ENCODE measurements at regions not wholly inside any gene's neighbourhood (a gene's known extent, or its start where the extent isn't known, plus 50 kb on each side); places are given as distances from the start of the nearest gene placed in this dataset.
"Not testable (repeated sequence)": the region's sequence is repeated elsewhere in the genome, so short reads cannot be mapped to it uniquely, and the experiment has no call there.

- no peak for DNase-seq (ENCODE audit: low read depth)
Measured at GRCh38 chr10:114708084-114708483, 50.0 kb upstream of the ABLIM1 start.

DNA sequence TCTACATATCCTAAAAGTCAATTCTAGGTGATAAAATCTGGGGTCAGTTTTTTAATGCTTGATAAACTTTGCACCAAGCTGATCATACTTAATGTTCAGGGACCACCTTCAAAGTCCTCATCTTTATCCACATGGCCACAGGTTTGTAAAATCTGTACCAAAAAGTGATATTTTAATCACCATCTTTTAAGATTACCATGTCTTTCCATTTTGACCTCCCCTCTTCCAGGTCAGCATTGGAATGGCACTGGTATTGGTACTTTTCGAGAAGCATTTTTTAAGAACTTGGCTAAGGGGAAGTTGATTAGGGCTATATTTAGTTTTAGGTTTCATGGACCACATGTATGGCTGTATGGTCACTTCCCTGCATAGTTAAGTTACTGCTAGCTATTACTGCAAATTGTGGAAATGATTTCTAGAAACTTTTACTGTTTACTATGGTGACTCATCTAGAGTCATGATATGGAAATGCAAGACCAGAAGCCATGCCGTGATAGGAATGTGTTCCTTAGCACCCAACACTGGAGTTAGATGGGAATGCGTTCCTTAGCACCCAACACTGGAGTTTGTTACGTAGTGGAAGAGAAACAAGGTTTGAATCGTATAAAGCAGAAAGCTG lies 50.8 kb upstream of the ABLIM1 start:
- peak; percentile 57 for DNase-seq (ENCODE audit: low read depth)

GRCh38 chr10:114709984-114710383 lies 51.9 kb upstream of the ABLIM1 start:
- DNase-seq (ENCODE audit: low read depth), result no peak

DNA sequence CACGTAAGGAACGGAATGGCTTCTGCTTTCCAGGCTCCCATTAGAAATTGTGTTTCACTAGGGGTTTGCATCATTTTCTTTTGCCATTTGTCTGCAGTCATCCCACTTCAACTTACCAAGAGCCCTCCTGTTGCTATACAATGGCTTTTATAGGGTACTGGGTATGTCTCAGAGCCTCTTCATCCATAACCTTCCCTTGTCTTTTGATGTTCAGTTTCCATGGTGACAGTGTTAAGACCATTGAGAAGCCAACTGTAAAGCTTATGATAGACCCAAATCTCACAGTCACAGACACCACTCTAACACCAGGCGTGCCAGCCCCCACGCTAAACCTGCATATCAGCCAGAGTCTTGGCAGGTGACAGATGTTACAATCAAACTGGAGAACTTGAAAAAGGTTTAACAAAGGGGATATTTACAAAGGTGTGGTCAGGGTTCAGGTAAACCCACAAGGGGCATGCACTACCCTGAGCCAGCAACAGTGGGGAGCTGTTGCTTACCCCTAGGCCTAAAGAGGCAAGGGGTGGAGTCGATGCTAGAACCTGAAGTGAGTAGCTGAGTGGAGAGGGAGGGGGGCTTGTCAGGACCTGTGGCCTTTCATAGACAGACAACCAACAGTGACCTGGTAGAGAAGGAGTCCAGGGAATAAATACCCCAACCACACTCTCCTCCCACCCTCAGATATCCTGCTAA lies 53.2 kb upstream of the ABLIM1 start:
- DNase-seq (ENCODE audit: low read depth), result no peak

DNA sequence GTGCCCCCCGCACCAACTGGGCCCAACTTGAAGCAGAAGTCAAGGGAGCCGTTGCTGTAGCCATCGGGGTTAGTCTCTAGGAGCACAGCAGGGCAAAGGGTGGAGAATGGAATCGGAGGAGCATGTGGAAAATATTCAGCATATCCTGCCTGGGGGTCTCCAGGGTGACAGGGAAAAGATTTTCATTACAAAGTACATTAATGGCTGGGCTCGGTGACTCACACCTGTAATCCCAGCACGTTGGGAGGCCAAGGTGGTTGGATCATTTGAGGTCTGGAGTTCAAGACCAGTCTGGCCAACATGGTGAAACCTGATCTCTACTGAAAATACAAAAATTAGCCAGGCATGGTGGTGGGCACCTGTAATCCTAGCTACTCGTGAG lies 53.8 kb upstream of the ABLIM1 start:
- DNase-seq (ENCODE audit: low read depth), result no peak

GRCh38 chr10:114713525-114714090 lies 55.5 kb upstream of the ABLIM1 start:
- no peak for DNase-seq (ENCODE audit: low read depth)

- DNase-seq (ENCODE audit: low read depth), result peak; percentile 42
Measured at GRCh38 chr10:114714281-114714741, 56.2 kb upstream of the ABLIM1 start.

- DNase-seq (ENCODE audit: low read depth), result peak; percentile 40
Measured at GRCh38 chr10:114715171-114715670, 57.1 kb upstream of the ABLIM1 start.

DNA sequence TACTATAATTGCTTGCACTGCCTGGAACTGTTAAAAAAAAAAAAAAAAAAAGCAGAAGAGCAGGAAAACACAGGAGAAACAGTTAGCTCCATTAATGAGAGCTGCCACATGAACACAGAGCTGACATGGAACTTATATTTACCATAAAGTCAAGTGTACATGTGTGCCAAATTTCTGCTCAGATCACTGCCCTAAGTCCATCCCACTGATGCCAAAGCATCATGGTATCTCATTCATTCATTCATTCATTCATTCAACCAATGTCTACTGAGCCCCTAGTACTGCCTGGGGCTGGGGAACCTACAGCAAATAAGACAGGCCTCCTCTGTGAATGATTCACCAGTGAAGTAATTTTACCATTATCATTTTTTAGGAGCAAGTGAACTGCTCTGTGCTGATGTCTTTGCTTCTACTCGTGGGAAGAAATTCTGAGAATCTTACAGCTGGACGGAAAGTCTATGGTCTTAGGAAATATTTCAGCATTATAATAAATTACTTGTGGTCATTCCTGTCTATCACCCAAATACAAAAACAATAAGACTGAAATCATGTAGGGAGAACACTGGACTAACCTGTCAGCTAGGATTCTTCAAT lies 58.8 kb upstream of the ABLIM1 start:
- no peak for DNase-seq (ENCODE audit: low read depth)

- not testable (repeated sequence) for DNase-seq (ENCODE audit: low read depth)
Measured at GRCh38 chr10:114717881-114718280, 59.8 kb upstream of the ABLIM1 start.

GRCh38 chr10:114718374-114718773 lies 60.3 kb upstream of the ABLIM1 start:
- DNase-seq (ENCODE audit: low read depth), result no peak

DNA sequence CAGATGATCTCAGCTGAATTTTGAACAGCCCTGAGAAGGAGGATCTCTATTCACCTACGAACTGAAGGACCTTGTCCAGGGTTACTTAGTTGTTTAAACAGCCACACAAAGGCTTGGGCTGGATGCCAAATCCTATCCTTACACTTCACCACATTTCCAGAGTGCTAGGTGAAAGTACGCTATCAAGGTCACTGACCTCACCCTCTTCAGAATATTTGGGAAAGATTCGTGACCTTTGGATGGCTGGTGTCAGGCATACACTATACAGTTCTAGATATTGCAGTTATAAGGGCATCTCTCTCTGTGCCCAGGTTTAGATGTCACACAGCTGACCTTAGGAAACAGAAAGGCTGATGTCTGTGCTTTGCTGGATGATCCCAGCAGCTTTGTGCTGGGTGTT lies 61.2 kb upstream of the ABLIM1 start:
- DNase-seq (ENCODE audit: low read depth), result no peak

GRCh38 chr10:114720023-114720422 lies 61.9 kb upstream of the ABLIM1 start:
- DNase-seq (ENCODE audit: low read depth), result not testable (repeated sequence)

GRCh38 chr10:114720685-114721278 lies 62.7 kb upstream of the ABLIM1 start:
- DNase-seq (ENCODE audit: low read depth), result no peak

- not testable (repeated sequence) for DNase-seq (ENCODE audit: low read depth)
Measured at GRCh38 chr10:114722136-114722535, 64.1 kb upstream of the ABLIM1 start.

GRCh38 chr10:114723361-114723760 lies 65.3 kb upstream of the ABLIM1 start:
- no peak for DNase-seq (ENCODE audit: low read depth)

- no peak for DNase-seq (ENCODE audit: low read depth)
Measured at GRCh38 chr10:114723991-114724715, 66.1 kb upstream of the ABLIM1 start.

- no peak for DNase-seq (ENCODE audit: low read depth)
Measured at GRCh38 chr10:114724716-114725106, 66.6 kb upstream of the ABLIM1 start.

DNA sequence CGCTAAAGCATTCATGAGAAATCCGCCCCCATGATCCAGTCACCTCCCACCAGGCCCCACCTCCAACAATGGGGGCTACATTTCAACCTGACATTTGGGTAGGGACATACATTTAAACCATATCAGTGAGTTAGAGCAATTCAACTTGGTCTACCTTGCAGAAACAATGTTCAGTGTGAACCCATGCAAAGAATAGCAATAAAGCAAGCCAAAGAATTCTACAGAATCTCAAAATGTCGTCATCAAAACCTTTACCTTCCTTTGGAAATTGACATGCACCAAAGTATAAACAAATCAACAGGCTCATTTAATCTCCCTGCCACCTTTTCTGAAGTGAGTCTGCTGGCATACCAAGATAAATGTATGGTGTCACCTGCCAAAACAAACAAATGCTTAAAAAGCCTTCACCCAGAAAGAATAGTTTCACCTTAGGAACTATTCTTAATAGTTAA lies 68.8 kb upstream of the ABLIM1 start:
- no peak for DNase-seq (ENCODE audit: low read depth)

DNA sequence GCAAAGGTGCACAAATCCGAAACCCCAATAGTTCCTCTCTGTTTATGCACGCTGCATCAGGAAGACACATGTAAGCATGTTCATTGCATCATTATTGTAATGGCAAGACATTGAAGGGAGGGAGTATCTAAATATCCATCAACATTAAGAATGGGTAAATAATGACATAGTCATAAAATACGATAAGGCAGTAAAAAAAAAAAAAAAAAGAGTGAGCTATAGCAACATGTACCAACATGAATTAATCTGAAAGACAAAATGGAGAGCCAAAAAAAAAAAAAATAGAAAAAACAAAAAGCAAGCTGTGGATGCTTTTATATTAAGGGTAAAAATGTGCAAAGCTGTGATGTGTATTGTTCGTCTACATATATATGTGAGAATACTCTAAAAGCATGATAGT lies 70.2 kb upstream of the ABLIM1 start:
- DNase-seq (ENCODE audit: low read depth), result no peak

DNA sequence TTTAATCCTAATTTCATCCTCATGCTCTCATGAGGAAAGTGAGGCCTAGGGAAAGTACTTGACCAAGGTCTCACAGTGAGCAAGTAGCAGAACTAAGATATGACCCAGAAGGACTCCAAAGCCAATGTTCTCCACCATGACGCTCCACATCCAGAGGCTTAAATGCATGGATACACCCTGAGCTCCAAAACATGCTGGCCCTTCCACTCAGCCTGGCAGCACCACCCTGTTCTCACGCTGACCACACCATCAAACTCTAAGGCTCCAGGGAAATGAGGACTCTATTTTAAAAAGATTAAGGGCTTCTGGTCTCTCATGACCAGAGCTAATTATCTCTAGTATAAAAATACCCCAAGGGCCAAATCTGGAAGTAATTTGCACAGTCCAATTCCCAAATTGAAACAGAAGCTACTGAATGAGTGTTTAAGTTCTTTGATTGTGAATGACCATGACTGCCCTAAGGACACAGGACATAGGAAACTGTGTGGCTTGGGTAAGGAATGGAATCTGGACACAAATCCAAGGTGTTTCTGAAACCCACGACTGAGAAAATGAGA lies 71.1 kb upstream of the ABLIM1 start:
- no peak for DNase-seq (ENCODE audit: low read depth)

Measured in GM04503 (cell line).